Stimulated activated CD8-positive, alpha-beta memory T cell treated with anti-CD3 and anti-CD28 coated beads, Interleukin-15, amount 100 ng/mL, for 24 hours (primary cell): ENCODE measurements at regions not wholly inside any gene's neighbourhood (a gene's known extent, or its start where the extent isn't known, plus 50 kb on each side); places are given as distances from the start of the nearest gene placed in this dataset.
"Not testable (repeated sequence)": the region's sequence is repeated elsewhere in the genome, so short reads cannot be mapped to it uniquely, and the experiment has no call there.

Experiments used
- DNase-seq: peaks from one replicate; pipeline ENCODE4 v3.0.0-alpha.2; 2020; ENCODE audit warnings: low read depth

- DNase-seq, result no peak
Measured at GRCh38 chr5:89560696-89561095, 677.7 kb upstream of the MEF2C start.

GRCh38 chr5:89556215-89556913 is 673.4 kb upstream of the MEF2C start:
- no peak for DNase-seq

- no peak for DNase-seq
Measured at GRCh38 chr5:89546657-89547056, 663.7 kb upstream of the MEF2C start.

DNA sequence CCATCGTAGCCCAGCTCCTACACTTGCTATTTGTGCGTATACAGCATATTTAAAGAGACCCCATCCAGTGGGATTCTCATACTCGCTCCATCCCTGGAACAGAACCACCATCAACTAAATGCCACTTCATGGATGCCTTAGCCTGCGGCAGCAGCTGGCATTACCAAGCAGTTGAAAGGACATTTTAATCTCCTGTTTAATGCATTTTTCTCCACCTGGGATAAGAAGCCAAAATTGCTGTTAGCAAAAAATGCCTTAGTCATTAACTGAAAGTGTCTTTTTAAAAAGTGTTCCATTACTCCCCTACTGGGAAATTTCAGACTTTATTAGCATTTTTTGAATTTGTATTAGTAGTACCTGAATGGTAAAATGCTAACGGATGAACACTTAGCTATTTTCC is 662.6 kb upstream of the MEF2C start:
- DNase-seq, result no peak

DNA sequence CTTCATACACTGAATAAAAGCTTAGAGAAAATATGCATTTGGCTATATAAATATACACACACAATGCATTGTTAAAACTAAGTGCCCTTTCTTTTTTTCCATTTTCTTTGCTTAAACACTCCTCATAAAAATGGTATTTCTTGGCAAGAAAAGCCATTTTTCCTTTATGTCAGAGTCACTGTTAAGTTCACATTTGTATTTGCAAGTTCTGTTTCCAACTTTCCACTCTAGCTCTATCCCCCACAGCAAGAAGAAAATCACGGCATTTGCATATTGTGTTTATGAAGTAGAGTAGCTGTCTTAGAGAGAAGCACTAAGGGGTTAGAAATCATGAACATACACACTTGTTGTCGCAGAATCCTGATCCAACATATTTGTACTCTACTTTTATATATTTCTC is 662.1 kb upstream of the MEF2C start:
- DNase-seq, result no peak

DNA sequence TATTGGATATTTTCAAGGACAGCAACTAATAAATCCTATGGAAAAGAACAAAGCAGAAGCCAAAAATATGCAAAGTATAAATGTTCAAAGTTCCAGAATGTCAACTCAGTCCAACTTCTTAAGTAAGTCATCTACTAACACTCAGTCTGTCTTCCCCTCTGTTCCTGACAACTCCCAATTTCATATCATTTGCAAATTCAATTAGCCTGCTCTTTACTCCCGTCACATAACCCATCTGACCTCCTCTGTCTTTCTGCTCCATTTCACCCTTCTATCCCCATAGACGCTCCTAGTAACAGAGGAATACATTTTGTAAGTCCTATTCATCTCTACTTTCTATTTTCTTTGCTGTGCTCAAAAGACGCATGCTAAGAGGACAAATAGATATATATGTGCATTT is 659.8 kb upstream of the MEF2C start:
- DNase-seq, result no peak

DNA sequence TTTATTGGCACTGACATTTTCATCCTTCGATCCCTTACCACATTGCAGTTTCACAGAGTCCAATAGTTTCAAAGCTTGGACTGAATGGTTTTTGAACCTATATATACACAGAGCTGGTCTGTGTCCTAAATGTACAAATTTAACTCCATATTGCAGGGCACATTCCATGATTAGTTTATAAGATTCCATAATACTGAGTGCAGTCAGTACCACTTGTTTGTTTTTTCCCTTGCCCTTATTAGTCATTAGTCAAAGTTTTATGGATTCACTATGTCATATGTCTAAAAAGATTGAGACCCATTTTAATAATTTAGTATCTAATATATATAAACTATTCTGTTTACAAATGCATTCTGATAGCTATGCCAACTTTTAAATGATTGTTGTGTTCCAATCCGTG is 654.8 kb upstream of the MEF2C start:
- no peak for DNase-seq

- DNase-seq, result no peak
Measured at GRCh38 chr5:89536020-89536419, 653.0 kb upstream of the MEF2C start.

DNA sequence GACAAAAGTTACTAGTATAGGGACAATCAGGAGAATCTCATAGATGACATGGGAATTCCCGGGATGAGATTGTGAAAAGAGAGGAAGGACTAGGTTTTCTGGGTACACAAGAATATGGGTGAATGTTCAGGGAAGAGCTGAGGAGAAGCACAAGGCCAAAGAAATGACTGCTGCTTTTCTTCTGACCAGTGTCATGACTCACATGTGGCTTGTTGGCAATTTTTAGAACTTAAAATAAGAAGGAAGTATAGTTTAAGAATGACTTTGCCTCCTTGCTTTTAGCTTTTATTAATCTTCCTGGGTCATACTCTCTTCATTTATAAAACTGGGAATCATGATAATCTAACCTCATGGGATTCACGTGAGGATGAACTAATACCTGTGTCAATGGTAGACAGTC is 652.4 kb upstream of the MEF2C start:
- DNase-seq, result no peak

GRCh38 chr5:89534331-89534730 is 651.3 kb upstream of the MEF2C start:
- no peak for DNase-seq

GRCh38 chr5:89524785-89525184 is 641.8 kb upstream of the MEF2C start:
- DNase-seq, result no peak

GRCh38 chr5:89523867-89524266 is 640.9 kb upstream of the MEF2C start:
- DNase-seq, result not testable (repeated sequence)

DNA sequence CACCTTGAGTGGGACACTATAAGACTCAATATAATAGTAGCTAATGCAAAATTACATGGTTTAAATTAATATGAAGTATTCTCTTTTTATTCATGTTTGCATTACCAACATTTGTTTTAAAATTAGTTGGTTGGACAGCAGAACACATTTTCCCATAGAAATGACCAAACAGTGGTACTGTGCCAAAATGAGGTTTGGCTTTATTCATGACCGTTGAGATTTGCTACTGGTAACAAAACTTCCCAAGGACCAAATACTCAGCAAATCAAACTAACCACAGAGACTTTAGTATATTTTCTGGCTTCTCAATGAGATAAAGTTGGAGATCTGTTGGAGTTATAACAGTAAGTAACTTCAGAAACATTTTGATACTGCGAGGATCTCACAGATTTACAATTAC is 637.8 kb upstream of the MEF2C start:
- no peak for DNase-seq

DNA sequence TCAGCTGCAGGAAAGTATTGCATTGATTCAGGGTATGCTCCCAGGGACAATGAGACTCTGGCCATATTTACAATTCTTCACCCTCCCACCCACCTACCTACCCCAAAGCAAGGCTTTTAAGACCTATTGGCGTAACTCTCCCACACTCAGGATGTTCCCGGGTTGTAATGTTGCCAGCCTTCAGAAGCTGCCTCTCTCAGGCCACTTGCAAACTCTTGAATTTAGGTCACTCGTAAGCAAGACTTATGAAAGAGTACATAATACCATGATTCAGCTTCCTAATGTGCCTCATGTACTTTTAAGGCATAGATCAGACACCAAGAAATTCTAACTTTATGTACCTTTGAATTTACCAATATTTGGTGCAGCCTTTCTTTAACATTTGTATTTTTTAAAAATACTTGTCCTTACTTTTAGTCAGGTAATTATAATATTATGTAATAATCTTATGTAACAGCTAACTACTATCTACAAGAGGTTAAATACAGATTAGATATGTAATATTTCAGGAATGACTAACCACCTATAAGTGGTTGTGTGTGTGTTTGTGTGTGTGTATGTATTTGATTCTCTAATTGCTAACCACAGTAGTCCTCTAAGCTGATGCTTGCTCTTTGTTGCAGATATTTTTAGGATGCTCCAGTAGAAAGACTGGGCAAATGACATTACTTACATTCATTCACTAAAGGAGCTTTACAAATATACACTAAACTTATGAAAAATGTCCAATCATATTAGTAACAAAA is 630.5 kb upstream of the MEF2C start:
- DNase-seq, result no peak

- DNase-seq, result no peak
Measured at GRCh38 chr5:89504051-89504450, 621.1 kb upstream of the MEF2C start.

DNA sequence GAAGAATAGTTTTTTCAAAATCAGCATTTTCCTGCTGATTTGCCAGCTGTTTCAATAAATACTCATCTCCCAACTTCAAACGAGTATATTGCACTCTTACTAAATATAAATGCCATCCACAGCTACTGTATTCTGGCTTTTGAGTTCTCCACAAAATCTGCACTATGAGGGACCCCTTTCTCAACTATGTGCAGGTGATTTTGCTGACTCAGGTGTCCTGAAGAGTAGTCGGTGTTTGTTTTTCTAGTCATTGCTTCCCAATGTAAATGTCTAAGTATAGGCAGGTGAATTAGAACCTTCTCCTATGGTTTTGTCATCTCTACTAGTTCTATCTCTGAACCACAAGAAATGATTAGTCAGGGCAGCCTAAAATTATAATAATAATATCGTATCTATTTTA is 616.8 kb upstream of the MEF2C start:
- no peak for DNase-seq

DNA sequence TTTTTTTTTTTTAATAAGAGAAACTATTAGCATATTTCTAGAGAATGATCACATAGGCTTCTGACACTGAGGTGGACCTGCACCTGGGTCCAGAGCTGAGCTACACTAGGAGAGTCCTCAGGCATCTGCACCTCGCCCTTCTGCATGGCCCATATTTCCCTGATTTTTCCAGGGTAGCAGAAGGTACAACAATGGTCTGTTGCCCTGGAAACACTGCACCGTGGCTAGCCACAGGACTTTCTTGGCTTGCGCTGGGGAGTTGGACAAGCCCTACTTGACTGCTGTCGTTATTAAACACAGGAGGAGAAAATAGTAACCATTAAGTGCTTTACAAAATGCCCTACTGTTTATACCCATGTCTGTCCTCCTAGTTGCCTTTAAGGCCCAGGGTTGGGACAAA is 615.7 kb upstream of the MEF2C start:
- DNase-seq, result no peak

DNA sequence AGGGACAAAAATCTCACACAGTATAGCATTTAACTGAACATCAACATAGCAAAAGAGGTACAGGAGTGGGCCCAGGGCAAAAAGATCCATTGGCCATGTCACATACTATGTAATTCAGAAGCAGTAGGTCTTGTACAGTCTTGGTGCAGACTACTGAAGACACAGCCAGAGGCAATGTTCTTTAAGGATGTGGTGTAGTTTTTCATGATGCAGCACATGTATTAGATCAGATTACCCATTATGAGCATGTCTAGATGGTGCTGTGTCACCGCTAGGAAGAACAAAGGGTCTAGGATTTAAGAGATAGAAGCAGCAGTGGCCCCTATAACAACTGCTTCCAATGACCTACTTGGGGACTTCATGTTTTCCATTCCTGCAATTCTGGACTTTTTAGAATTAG is 610.4 kb upstream of the MEF2C start:
- no peak for DNase-seq

DNA sequence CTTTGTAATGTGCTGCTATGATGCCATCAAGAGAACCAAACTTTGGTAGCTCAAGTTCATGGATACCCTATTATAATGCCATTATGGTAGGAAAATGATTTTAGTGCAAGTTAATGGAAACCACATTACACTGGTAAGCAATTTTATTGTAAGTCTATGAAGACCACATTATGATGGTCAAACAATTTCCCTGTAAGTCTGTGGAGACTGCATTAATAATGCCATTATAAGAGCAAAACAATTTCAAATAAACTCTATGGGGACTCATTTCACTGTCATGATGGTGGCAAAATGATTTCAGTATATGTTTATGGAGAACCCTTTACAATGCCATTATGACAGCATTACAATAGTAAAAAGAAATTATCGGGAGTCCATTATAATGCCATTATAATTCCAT is 602.0 kb upstream of the MEF2C start:
- DNase-seq, result no peak

DNA sequence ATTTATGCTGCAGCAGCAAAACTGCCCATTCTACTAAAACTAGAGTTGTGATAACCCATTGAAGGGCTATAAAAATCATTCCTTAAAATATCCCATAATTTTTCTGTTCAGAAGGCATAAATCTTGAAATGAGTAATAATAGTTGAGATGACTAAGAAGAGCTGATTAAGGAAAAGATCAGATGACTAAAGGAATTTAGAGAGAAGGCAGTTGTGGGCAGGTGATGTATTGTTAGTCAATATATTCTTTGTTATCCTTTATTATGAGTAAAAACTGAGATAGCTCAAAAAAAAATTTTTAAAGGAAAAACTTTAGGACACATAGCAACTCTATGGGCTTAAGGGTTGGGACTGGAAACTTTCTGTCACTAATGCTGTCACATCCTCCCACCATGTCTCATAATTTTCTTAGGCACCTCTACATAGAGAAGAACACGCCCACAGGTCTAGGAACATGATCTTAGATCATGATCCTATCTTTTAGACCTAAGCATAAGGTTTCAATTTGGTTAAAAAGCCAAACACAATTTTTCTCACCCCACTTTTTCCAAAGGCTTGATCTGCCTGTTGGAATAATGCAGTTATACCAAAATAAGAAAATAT is 597.5 kb upstream of the MEF2C start:
- DNase-seq, result no peak

GRCh38 chr5:89478851-89479250 is 595.9 kb upstream of the MEF2C start:
- no peak for DNase-seq

DNA sequence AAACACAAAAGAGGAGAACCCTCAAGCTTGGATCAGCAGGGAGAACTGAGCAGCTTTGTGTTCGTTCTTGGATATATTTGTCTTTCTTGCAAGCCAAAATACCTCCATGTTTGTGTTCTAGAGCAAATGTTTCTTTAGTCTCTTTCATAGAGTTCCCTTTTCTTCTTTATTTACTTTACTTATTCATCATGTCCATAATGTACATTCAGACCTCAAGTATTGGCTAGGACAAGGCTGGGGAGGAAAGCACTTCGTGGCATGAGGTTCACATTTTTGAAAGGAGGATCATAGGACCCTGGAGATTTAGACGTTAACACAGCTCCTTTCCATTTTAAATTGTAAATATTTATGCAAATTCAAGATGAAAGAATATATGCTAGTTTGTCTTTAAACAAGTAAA is 590.2 kb upstream of the MEF2C start:
- DNase-seq, result no peak

DNA sequence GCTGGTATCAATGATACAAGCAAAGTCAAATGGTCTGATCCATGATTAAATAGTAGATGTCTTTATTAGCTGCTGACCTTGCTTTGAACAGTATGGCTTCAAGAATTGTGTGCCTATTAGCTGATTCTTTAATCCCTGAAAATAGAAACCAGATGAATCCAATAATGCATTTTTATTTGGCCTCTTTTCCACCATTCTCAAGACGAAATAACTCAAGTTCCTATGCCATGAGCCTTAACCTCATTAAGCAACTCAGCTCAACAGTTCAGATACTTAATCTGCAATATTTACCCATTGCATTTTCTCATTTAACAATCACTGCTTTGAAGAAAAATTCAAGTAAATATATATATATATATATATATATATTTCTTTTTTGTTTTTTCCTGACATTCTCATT is 588.6 kb upstream of the MEF2C start:
- DNase-seq, result no peak

DNA sequence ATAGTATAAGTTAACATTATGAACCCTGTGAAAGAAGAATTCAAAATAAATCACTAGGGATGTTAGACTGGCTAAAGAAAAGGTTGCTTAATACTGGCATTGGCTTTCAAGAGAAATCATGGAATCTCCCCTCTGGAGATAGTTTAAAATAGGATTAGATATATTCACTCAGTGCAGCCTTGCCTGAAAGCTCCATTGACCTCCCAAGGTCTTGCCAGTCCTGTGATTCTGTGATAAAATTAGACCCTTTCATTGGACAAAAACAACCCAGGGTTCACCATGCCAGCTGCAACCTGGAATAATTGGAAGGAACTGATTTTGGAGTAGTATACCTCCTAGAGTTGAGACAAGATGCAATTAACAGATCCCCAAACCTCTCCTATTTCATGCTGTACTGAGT is 588.1 kb upstream of the MEF2C start:
- no peak for DNase-seq
